ENCODE measurements at regions not wholly inside any gene's neighbourhood (a gene's known extent, or its start where the extent isn't known, plus 50 kb on each side); places are given as distances from the start of the nearest gene placed in this dataset.

- no peaks in the 10 kb centered on the region for H3K9me3 ChIP-seq (ENCODE audit: severe bottlenecking)
- H3K27me3 ChIP-seq (ENCODE audit: insufficient read depth, low read depth, severe bottlenecking), result peaks cover 99% of the 10 kb centered on the region
- no peak for TF ChIP-seq CTCF (IDR thresholded peaks at IDR 0.05; ENCODE audit: low read depth, low read length)
- no peaks in the 10 kb centered on the region for H3K36me3 ChIP-seq
- no peak overlapping the region for H3K27ac ChIP-seq
- no peak overlapping the region for H3K4me3 ChIP-seq (ENCODE audit: low read depth, low read length)
- DNase-seq, result no peak
Measured at GRCh38 chr14:105836160-105836559, 309.8 kb downstream of the TMEM121 start.

GRCh38 chr14:105836730-105837129 lies 310.3 kb downstream of the TMEM121 start:
- no peaks in the 10 kb centered on the region for H3K9me3 ChIP-seq (ENCODE audit: severe bottlenecking)
- H3K36me3 ChIP-seq, result no peaks in the 10 kb centered on the region
- no peak for TF ChIP-seq CTCF (IDR thresholded peaks at IDR 0.05; ENCODE audit: low read depth, low read length)

GRCh38 chr14:105837349-105838063 lies 311.1 kb downstream of the TMEM121 start:
- no peak overlapping the region for H3K4me3 ChIP-seq (ENCODE audit: low read depth, low read length)
- no peaks in the 10 kb centered on the region for H3K9me3 ChIP-seq (ENCODE audit: severe bottlenecking)
- H3K36me3 ChIP-seq, result no peaks in the 10 kb centered on the region
- no peak for DNase-seq
- H3K27ac ChIP-seq, result no peak overlapping the region
- peaks cover 99% of the 10 kb centered on the region for H3K27me3 ChIP-seq (ENCODE audit: insufficient read depth, low read depth, severe bottlenecking)
- TF ChIP-seq CTCF (IDR thresholded peaks at IDR 0.05; ENCODE audit: low read depth, low read length), result no peak

More at GRCh38 chr14:105836730-105837129, 310.3 kb downstream of the TMEM121 start:
- peaks cover 99% of the 10 kb centered on the region for H3K27me3 ChIP-seq (ENCODE audit: insufficient read depth, low read depth, severe bottlenecking)
- no peak overlapping the region for H3K27ac ChIP-seq
- no peak overlapping the region for H3K4me3 ChIP-seq (ENCODE audit: low read depth, low read length)
- DNase-seq, result no peak

- no peak for TF ChIP-seq CTCF (IDR thresholded peaks at IDR 0.05; ENCODE audit: low read depth, low read length)
- no peaks in the 10 kb centered on the region for H3K36me3 ChIP-seq
Measured at GRCh38 chr14:105838107-105838506, 311.7 kb downstream of the TMEM121 start.

GRCh38 chr14:105838591-105839424 lies 312.4 kb downstream of the TMEM121 start:
- no peak overlapping the region for H3K27ac ChIP-seq
- H3K9me3 ChIP-seq (ENCODE audit: severe bottlenecking), result no peaks in the 10 kb centered on the region
- H3K27me3 ChIP-seq (ENCODE audit: insufficient read depth, low read depth, severe bottlenecking), result peaks cover 100% of the 10 kb centered on the region
- no peaks in the 10 kb centered on the region for H3K36me3 ChIP-seq
- TF ChIP-seq CTCF (IDR thresholded peaks at IDR 0.05; ENCODE audit: low read depth, low read length), result no peak
- H3K4me3 ChIP-seq (ENCODE audit: low read depth, low read length), result no peak overlapping the region
- no peak for DNase-seq

More at GRCh38 chr14:105838107-105838506, 311.7 kb downstream of the TMEM121 start:
- no peak overlapping the region for H3K4me3 ChIP-seq (ENCODE audit: low read depth, low read length)
- DNase-seq, result no peak
- H3K27ac ChIP-seq, result no peak overlapping the region
- peaks cover 100% of the 10 kb centered on the region for H3K27me3 ChIP-seq (ENCODE audit: insufficient read depth, low read depth, severe bottlenecking)
- H3K9me3 ChIP-seq (ENCODE audit: severe bottlenecking), result no peaks in the 10 kb centered on the region
